IgD-negative memory B cell (primary cell): ENCODE measurements at regions not wholly inside any gene's neighbourhood (a gene's known extent, or its start where the extent isn't known, plus 50 kb on each side); places are given as distances from the start of the nearest gene placed in this dataset.

Source experiments
- H3K27ac Mint-ChIP-seq, 3 donors: one replicate each; pipeline ENCODE4 v1.8.0; 2020 to 2022; ENCODE audit warnings: mild to moderate bottlenecking in 3 of 3, mixed read lengths in 3 of 3, moderate library complexity in 1 of 3
- H3K27me3 Mint-ChIP-seq: one replicate; pipeline ENCODE4 v1.8.0; 2021; ENCODE audit warnings: mixed read lengths
- H3K36me3 Mint-ChIP-seq: one replicate; pipeline ENCODE4 v1.8.0; 2020; ENCODE audit warnings: mild to moderate bottlenecking, mixed read lengths
- H3K4me1 Mint-ChIP-seq, 3 donors: one replicate each; pipeline ENCODE4 v1.8.0; 2020 to 2022; ENCODE audit warnings: mixed read lengths in 3 of 3, mild to moderate bottlenecking in 1 of 3
- H3K4me3 Mint-ChIP-seq, 4 donors: one replicate each; pipeline ENCODE4 v1.8.0; 2020 to 2022; ENCODE audit warnings: mild to moderate bottlenecking in 4 of 4, mixed read lengths in 4 of 4, moderate library complexity in 3 of 4
- H3K9me3 Mint-ChIP-seq, 3 donors: one replicate each; pipeline ENCODE4 v1.8.0; 2020 to 2021; ENCODE audit warnings: mixed read lengths in 3 of 3, mild to moderate bottlenecking in 1 of 3

DNA sequence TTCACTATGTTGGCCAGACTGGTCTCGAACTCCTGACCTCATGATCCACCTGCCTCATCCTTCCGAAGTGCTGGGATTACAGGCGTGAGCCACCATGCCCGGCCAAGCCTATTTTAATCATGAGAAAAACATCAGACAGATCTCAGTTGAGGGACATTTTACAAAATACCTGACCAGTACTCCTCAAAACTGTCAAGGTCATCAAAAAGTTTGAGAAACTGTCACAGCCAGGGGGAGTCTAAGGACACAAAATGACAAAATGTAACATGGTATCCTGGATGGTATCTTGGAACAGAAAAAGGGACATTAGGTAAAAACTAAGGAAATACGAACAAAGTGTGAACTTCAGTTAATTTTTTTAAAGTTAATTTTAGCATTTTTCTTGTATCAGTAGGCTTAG is 219.8 kb upstream of the PPP1R3A start:
- no peaks in the 10 kb centered on the region for H3K36me3 Mint-ChIP-seq
- H3K9me3 Mint-ChIP-seq = no peaks in the 10 kb centered on the region
- no peaks in the 10 kb centered on the region for H3K27me3 Mint-ChIP-seq
- no peak overlapping the region for H3K27ac Mint-ChIP-seq
- H3K4me3 Mint-ChIP-seq = no peak overlapping the region
- H3K4me1 Mint-ChIP-seq = no peaks in the 10 kb centered on the region

DNA sequence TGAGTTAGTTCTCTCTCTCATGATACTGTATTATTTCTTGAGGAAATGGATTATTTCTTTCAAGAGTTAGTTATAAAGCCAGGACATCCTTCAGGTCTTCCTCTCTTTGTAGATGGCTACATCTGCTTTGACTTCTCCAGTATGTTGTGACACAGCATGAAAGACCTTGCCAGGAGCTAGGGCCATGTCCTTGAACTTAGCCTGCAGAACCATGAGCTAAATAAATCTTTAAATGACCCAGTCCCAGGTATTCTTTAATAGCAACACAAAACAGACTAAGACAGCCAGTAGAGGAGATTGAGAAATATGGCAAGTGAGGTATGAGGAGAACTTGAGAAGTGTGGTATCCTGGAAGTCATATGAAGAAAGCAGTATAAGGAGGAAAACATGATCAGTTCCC is 214.9 kb upstream of the PPP1R3A start:
- Mint-ChIP-seq H3K27ac (no peak overlapping the region), H3K9me3 (peaks cover 0 to 3% (median 0%) of the 10 kb centered on the region in 3 donors), H3K36me3 (no peaks in the 10 kb centered on the region), H3K27me3 (no peaks in the 10 kb centered on the region), H3K4me3 (no peak overlapping the region), H3K4me1 (no peaks in the 10 kb centered on the region)

DNA sequence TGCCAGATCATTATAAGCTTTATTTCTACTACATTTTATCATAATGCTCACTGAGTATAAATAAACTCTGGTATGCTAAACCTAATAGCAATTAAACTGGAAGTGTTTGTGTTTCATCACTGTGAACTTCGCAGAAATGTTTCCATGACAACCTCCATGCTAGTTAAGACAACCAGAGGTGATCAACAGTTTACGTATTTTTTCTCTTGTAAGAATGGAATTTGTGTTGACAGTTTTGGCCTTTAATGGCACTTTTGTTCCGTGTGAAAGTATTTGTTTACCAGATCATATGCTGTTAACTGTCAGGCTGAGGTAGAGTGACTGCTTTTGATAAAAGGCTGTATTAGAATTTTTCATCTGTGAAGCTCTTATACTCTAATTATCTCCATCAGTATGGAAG is 212.1 kb upstream of the PPP1R3A start:
- Mint-ChIP-seq H3K27me3 (no peaks in the 10 kb centered on the region), H3K36me3 (no peaks in the 10 kb centered on the region), H3K27ac (no peak overlapping the region), H3K4me1 (no peaks in the 10 kb centered on the region), H3K4me3 (no peak overlapping the region), H3K9me3 (peaks cover 0 to 3% (median 0%) of the 10 kb centered on the region in 3 donors)

DNA sequence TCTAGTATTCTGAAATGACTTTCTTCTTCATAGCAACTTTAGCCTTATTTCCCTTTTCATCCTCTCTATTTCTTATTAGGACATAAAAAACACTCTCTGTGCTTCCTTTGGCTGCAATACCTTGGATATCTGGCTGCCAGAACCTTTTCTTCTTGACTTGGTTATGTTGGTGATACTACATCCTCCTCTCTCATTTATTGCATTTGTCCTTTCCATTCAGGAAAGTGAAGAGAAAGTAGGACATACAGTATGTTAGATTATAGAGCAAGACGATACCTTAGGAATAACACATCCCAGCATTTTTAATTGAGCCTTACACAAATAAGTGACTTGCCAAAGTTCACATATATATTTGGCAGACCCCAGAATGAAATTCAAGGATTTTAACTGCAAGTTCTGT is 210.1 kb upstream of the PPP1R3A start:
- no peaks in the 10 kb centered on the region for H3K36me3 Mint-ChIP-seq
- no peak overlapping the region for H3K27ac Mint-ChIP-seq

DNA sequence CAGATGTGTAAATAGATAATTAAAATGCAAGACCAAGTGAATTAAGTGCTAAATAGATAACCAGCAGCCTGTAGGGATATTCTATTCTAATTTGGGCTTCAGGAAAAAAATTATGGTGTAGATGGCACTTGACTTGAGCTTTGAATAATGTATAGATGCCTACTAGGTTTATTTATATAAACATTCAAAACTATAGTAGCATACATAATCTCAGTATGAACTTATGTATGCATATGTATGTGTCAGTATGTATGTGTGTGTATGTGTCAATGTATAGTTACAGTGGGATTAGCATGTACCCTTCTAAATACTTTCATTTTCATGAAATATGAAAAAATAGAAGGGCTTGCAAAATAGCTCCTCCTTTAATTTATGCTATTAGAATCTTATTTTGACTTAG is 207.3 kb upstream of the PPP1R3A start:
- Mint-ChIP-seq H3K27me3 (no peaks in the 10 kb centered on the region), H3K4me3 (no peak overlapping the region), H3K27ac (no peak overlapping the region), H3K36me3 (no peaks in the 10 kb centered on the region), H3K9me3 (no peaks in the 10 kb centered on the region), H3K4me1 (no peaks in the 10 kb centered on the region)

More for the DNA sequence above, 210.1 kb upstream of the PPP1R3A start:
- Mint-ChIP-seq H3K9me3 (peaks cover 0 to 3% (median 0%) of the 10 kb centered on the region in 3 donors), H3K4me3 (no peak overlapping the region), H3K27me3 (no peaks in the 10 kb centered on the region), H3K4me1 (no peaks in the 10 kb centered on the region)

DNA sequence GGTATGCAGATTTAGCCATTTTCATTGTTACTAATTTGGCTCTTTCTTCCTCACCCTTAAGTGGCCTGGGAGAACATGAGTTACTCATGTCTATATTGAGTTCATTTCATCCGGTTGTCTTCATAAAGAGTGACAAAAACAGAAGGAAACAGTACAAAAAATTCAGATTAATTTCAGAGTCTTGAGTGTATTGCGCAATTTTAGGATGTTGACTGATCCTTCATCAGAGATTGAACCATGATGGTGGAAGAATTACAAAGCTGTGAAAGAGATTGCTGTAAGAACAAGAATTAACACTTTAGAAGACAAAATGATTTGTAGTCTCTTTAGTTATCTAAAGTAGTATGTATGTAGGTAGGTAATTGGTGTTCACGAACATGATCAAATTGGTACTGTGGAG is 194.0 kb upstream of the PPP1R3A start:
- Mint-ChIP-seq H3K4me1 (no peaks in the 10 kb centered on the region), H3K36me3 (no peaks in the 10 kb centered on the region), H3K27ac (no peak overlapping the region), H3K4me3 (no peak overlapping the region), H3K9me3 (peaks cover 0 to 2% (median 0%) of the 10 kb centered on the region in 3 donors), H3K27me3 (peaks cover 2% of the 10 kb centered on the region)

DNA sequence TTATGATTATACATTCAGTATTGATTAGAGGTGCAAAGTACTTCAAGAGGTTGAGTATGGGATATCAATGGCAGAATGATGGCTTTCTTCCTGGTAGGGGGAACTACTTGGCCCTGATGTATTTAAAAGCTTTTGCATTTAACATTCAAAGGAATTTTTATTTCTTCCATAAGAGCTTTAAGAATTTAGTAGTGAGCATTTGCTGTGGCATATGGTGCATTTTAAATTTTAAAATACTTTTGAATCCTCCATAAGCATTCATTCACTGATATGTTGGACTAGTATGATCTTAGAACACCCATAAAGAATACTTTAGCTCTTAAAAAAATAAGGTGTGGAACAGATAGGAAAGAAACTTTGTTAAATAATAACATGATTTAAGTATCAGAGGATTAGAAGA is 191.9 kb upstream of the PPP1R3A start:
- H3K36me3 Mint-ChIP-seq = no peaks in the 10 kb centered on the region
- H3K4me3 Mint-ChIP-seq = no peak overlapping the region
- peaks cover 2% of the 10 kb centered on the region for H3K27me3 Mint-ChIP-seq
- H3K9me3 Mint-ChIP-seq = peaks cover 0 to 2% (median 0%) of the 10 kb centered on the region in 3 donors
- no peak overlapping the region for H3K27ac Mint-ChIP-seq
- no peaks in the 10 kb centered on the region for H3K4me1 Mint-ChIP-seq

DNA sequence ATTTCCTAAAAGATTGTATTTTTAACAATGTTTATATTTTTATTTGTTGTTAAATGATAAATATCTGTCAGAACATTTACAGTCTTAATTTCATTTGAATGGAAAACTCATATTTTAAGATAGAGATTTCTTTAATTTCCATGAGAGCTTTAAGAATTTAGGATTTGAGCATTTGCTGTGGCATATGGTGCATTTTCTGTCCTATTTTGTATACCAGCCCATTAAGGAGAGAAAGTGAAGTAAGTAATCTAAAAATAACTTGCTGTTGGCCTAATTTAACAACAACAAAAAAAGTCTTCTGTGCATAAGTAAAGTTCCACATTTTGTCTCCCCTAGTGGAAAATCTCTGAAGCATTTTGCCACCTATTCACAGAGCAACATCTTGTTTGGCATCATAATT is 190.9 kb upstream of the PPP1R3A start:
- no peaks in the 10 kb centered on the region for H3K4me1 Mint-ChIP-seq
- H3K4me3 Mint-ChIP-seq = no peak overlapping the region
- H3K27ac Mint-ChIP-seq = no peak overlapping the region
- peaks cover 0 to 2% (median 0%) of the 10 kb centered on the region in 3 donors for H3K9me3 Mint-ChIP-seq
- H3K27me3 Mint-ChIP-seq = peaks cover 1% of the 10 kb centered on the region
- H3K36me3 Mint-ChIP-seq = no peaks in the 10 kb centered on the region

DNA sequence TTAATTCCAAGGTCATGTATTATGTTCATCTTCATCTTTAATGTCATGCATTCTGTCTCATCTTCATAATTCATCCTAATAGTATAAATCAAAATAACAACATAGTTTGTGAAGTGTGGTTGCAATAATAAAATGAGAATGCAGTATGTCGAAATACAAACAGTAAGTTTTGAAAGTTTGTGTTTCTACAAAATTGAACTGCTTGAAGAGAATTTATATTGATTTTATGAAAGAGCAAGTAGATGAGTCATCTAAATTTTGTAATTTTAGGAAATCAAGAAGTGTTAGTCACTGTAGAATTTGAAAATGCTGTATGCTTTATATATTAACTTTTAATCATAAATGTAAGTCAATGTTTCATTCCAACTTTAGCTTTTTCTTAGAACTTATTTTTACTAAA is 190.5 kb upstream of the PPP1R3A start:
- H3K27me3 Mint-ChIP-seq = peaks cover 1% of the 10 kb centered on the region
- no peaks in the 10 kb centered on the region for H3K9me3 Mint-ChIP-seq
- no peaks in the 10 kb centered on the region for H3K36me3 Mint-ChIP-seq
- no peaks in the 10 kb centered on the region for H3K4me1 Mint-ChIP-seq
- H3K4me3 Mint-ChIP-seq = no peak overlapping the region
- no peak overlapping the region for H3K27ac Mint-ChIP-seq

DNA sequence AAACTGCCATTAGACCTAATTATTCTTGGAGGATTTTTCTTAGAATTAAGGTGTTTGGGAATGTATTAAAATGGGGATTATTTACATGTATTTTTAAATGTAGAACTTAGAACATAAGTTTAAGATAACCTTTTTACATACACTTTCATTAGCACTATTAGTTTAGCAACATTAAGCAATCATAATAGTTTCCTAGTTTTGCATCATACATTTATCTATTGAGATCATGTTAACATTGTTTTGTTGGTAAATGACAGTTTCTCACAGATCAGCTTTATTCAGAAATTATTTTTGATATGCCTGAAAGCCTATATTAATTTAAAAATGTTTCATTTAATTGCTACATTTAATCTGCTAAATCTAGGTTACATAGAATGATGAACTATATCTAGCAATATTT is 189.7 kb upstream of the PPP1R3A start:
- H3K27ac Mint-ChIP-seq = no peak overlapping the region
- no peaks in the 10 kb centered on the region for H3K36me3 Mint-ChIP-seq
- H3K4me1 Mint-ChIP-seq = no peaks in the 10 kb centered on the region
- H3K27me3 Mint-ChIP-seq = peaks cover 1% of the 10 kb centered on the region
- H3K9me3 Mint-ChIP-seq = no peaks in the 10 kb centered on the region
- H3K4me3 Mint-ChIP-seq = no peak overlapping the region

DNA sequence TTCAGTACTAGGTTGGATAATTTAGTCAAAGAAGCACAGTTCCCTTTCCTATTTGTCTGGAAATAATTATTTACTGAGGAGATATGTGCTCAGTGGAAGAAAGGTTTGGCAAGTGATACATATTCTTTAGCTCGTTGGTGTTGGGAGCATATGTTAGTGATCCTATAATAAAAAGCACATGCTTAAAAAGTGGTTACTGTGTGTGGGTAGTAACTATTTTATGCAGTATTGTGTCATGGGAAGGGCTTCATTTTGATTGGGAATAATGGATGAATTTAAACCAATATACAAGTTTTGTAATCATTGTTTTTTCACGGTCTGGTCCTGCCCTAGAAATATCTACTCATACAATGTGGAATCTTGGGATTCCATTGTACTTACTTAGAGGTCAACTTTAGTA is 188.7 kb upstream of the PPP1R3A start:
- H3K27ac Mint-ChIP-seq = no peak overlapping the region
- no peaks in the 10 kb centered on the region for H3K4me1 Mint-ChIP-seq
- no peaks in the 10 kb centered on the region for H3K9me3 Mint-ChIP-seq
- no peaks in the 10 kb centered on the region for H3K36me3 Mint-ChIP-seq
- peaks cover 1% of the 10 kb centered on the region for H3K27me3 Mint-ChIP-seq
- H3K4me3 Mint-ChIP-seq = no peak overlapping the region

DNA sequence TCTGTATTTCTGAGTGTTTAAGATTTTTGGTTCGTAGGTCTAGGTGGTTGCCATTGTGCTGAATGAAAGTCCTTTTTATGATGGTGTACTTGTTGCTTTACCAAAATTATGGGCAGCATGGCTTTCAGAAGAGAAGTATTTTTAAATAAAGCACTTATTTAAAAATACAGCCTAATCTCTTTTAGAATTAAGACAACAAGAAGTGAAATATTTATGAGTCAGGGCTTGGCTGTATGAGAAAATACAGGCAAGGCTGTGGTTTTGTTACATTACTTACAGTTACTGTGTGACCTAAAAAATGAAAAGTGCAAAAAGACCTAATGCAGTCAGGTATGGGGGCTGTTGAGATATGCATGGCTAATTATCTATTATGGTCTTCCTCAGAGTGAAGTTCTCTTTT is 185.2 kb upstream of the PPP1R3A start:
- H3K4me1 Mint-ChIP-seq = no peaks in the 10 kb centered on the region
- H3K36me3 Mint-ChIP-seq = no peaks in the 10 kb centered on the region
- H3K4me3 Mint-ChIP-seq = no peak overlapping the region
- no peak overlapping the region for H3K27ac Mint-ChIP-seq
- no peaks in the 10 kb centered on the region for H3K9me3 Mint-ChIP-seq
- peaks cover 2% of the 10 kb centered on the region for H3K27me3 Mint-ChIP-seq

DNA sequence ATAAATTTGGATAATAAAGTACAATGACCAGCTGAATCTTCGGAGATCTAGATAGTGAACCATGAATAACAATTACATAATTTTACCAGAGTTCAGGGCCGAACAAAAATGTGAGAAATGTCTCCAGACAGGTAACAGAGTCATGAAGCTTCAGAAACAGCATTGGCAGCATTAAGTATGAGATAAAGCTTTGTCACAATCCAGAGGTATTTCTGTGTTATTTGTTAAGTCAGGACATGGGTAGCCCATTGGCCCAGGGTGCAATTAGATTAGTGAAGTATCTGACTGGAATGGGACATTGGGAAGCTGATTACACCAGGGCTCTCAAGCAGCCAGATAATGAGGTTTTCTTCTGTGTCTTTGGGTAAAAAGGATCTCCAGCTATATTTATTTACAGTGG is 184.2 kb upstream of the PPP1R3A start:
- Mint-ChIP-seq H3K27me3 (peaks cover 2% of the 10 kb centered on the region), H3K9me3 (no peaks in the 10 kb centered on the region), H3K27ac (no peak overlapping the region), H3K4me3 (no peak overlapping the region), H3K4me1 (no peaks in the 10 kb centered on the region), H3K36me3 (no peaks in the 10 kb centered on the region)

DNA sequence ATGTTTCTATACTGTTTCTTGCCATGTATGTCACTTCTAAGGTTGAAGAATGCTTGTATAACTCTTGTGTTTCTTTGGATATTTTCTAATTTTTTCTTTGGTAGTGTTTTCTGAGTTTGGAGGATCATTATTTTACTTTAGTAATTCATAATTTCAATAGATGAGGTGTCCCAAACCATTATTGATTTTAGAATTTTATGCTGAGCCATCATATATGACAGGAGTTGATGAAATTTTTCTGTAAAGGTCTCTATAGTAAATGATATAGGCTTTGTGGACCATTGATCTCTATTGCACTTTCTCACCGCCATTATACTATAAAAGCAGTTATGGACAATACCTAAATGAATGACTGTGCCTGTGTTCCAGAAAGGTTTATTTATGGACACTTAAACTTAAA is 183.3 kb upstream of the PPP1R3A start:
- peaks cover 2% of the 10 kb centered on the region for H3K27me3 Mint-ChIP-seq

DNA sequence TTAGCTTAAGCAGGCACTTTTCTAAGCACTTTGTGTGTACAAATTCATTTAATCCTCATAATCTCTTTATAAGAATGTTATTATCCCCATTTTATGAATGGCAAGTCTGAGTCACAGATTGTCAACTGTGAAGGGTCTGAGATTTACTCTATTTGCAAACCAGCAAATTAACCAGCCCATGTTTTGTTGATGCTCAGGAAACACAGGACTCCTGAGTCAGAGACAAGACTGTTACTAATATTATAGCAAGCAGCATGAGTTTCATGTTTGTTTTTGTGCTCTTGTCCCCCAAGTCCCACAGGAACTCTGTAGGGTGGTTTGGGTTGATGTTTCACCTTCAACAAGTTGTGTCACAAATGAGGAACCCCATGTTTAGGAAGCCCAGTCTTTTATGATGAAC is 182.0 kb upstream of the PPP1R3A start:
- Mint-ChIP-seq H3K4me3 (no peak overlapping the region), H3K27me3 (peaks cover 2% of the 10 kb centered on the region)

More for the DNA sequence above, 183.3 kb upstream of the PPP1R3A start:
- Mint-ChIP-seq H3K36me3 (no peaks in the 10 kb centered on the region), H3K4me3 (no peak overlapping the region), H3K4me1 (no peaks in the 10 kb centered on the region), H3K9me3 (no peaks in the 10 kb centered on the region), H3K27ac (no peak overlapping the region)

DNA sequence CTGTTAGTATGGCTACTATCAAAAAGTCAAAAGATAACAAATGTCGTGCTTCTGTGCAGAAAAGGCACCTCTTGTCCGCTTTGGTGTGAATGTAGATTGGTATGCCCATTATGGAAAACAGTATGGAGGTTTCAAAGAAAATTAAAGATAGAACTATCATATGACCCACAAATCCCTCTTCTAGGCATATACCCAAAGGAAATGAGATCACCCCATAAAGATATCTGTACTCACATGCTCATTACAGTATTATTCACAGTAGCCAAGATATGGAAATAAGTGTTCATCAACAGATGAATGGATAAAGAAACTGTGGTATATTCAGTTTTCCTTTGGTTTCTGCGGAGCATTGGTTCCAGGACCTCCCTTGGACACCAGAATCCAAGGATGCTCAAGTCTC is 180.5 kb upstream of the PPP1R3A start:
- peaks cover 3% of the 10 kb centered on the region for H3K27me3 Mint-ChIP-seq
- no peaks in the 10 kb centered on the region for H3K36me3 Mint-ChIP-seq
- H3K27ac Mint-ChIP-seq = no peak overlapping the region
- no peaks in the 10 kb centered on the region for H3K4me1 Mint-ChIP-seq
- no peaks in the 10 kb centered on the region for H3K9me3 Mint-ChIP-seq
- H3K4me3 Mint-ChIP-seq = no peak overlapping the region

More for the DNA sequence above, 182.0 kb upstream of the PPP1R3A start:
- Mint-ChIP-seq H3K36me3 (no peaks in the 10 kb centered on the region), H3K9me3 (no peaks in the 10 kb centered on the region), H3K27ac (no peak overlapping the region), H3K4me1 (no peaks in the 10 kb centered on the region)

DNA sequence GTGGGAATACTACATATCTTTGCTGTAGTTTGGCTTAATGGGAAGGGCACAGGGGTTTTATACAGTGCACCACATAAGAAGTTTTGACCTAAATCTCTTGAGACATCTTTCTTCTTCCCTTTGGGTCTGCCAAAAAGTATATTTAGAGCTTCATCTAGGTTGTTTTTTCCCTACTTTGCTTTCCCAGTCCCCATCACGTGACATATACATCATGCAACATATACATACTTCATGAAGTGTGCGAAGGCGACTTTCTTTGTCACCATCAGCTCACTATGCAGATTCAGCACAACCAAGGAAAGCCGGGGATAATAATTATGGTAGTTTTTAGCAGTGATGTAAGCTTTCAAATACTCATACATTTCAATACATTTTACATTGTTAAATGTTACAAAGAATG is 177.1 kb upstream of the PPP1R3A start:
- Mint-ChIP-seq H3K9me3 (no peaks in the 10 kb centered on the region), H3K4me3 (no peak overlapping the region), H3K27ac (no peak overlapping the region), H3K4me1 (no peaks in the 10 kb centered on the region), H3K27me3 (peaks cover 6% of the 10 kb centered on the region), H3K36me3 (no peaks in the 10 kb centered on the region)
